WTC11 (cell line): ENCODE measurements at regions not wholly inside any gene's neighbourhood (a gene's known extent, or its start where the extent isn't known, plus 50 kb on each side); places are given as distances from the start of the nearest gene placed in this dataset.

Source experiments
- ATAC-seq: fragments of 200-7000 bp; cut with Tn5 transposase; 2 replicates; pipeline ENCODE4 v1.10.0; 2021; ENCODE audit warnings: mild to moderate bottlenecking, moderate library complexity
- CTCF ChIA-PET: fragments of 300-600 bp; sonication (Branson Sonifier 250); formaldehyde crosslinking; loops from one replicate; lab custom pipeline; 2021; ENCODE audit warnings: antibody characterized with exemption; lab: Charles Lee
- POLR2A ChIA-PET: fragments of 350-600 bp; sonication (Branson Sonifier 250); formaldehyde crosslinking; loops from one replicate; lab custom pipeline; 2021; ENCODE audit warnings: antibody characterized with exemption; lab: Charles Lee
- DNase-seq: peaks from one replicate; pipeline ENCODE4 v3.0.0; 2021; ENCODE audit warnings: low spot score
- H3K27ac Mint-ChIP-seq: 2 replicates; pipeline ENCODE4 v1.8.0; 2021; ENCODE audit warnings: mixed read lengths
- H3K27me3 Mint-ChIP-seq: 2 replicates; pipeline ENCODE4 v1.8.0; 2021; ENCODE audit warnings: low read depth, mild to moderate bottlenecking, moderate library complexity, mixed read lengths
- H3K36me3 Mint-ChIP-seq: 2 replicates; pipeline ENCODE4 v1.8.0; 2021; ENCODE audit warnings: mixed read lengths
- H3K4me1 Mint-ChIP-seq: 2 replicates; pipeline ENCODE4 v1.8.0; 2022; ENCODE audit warnings: mixed read lengths
- H3K4me3 Mint-ChIP-seq: 2 replicates; pipeline ENCODE4 v1.8.0; 2021; ENCODE audit warnings: mild to moderate bottlenecking, moderate library complexity, mixed read lengths
- H3K9me3 Mint-ChIP-seq: 2 replicates; pipeline ENCODE4 v1.8.0; 2021; ENCODE audit warnings: mixed read lengths
- ELF4 ChIP-seq: sonication (generic); formaldehyde crosslinking; IDR thresholded peaks from 2 replicates; pipeline ENCODE4 v1.8.1; 2022; ENCODE audit warnings: low read depth, mild to moderate bottlenecking, moderate library complexity, missing genetic modification reagents
- ETV6 ChIP-seq: sonication (generic); formaldehyde crosslinking; IDR thresholded peaks from 2 replicates; pipeline ENCODE4 v1.8.1; 2022; ENCODE audit warnings: mild to moderate bottlenecking, missing genetic modification reagents
- FOXJ3 ChIP-seq: sonication (generic); formaldehyde crosslinking; IDR thresholded peaks from 2 replicates; pipeline ENCODE4 v1.9.0; 2021; ENCODE audit warnings: missing genetic modification reagents, mild to moderate bottlenecking, borderline replicate concordance
- GRHL2 ChIP-seq: fragments of 250-450 bp; sonication (Bioruptor Pico); IDR thresholded peaks from 2 replicates; pipeline ENCODE4 v1.8.0; 2022; ENCODE audit warnings: mild to moderate bottlenecking, moderate library complexity; ENCODE audit not compliant: insufficient replicate concordance, severe bottlenecking
- GTF2I ChIP-seq: fragments of 250-450 bp; sonication (Bioruptor Pico); conservative IDR thresholded peaks from 2 replicates; pipeline ENCODE4 v1.4.0; 2021; ENCODE audit warnings: mild to moderate bottlenecking
- HMGA2 ChIP-seq: fragments of 250-450 bp; sonication (Bioruptor Pico); IDR thresholded peaks from 2 replicates; pipeline ENCODE4 v1.4.0; 2021; ENCODE audit warnings: mild to moderate bottlenecking, moderate library complexity
- JAZF1 ChIP-seq: fragments of 250-450 bp; sonication (Bioruptor Pico); IDR thresholded peaks from 2 replicates; pipeline ENCODE4 v1.9.0; 2021; ENCODE audit warnings: moderate library complexity, mild to moderate bottlenecking, inconsistent platforms
- JUN ChIP-seq: sonication (generic); formaldehyde crosslinking; IDR thresholded peaks from 2 replicates; pipeline ENCODE4 v1.8.0; 2023; ENCODE audit warnings: mild to moderate bottlenecking, missing genetic modification reagents
- NFE2L1 ChIP-seq: sonication (generic); formaldehyde crosslinking; IDR thresholded peaks from 2 replicates; pipeline ENCODE4 v1.8.1; 2023; ENCODE audit warnings: missing genetic modification reagents
- RELA ChIP-seq: sonication (generic); formaldehyde crosslinking; IDR thresholded peaks from 2 replicates; pipeline ENCODE4 v1.8.1; 2022; ENCODE audit warnings: missing genetic modification reagents, mild to moderate bottlenecking, borderline replicate concordance
- SMAD4 ChIP-seq: sonication (generic); formaldehyde crosslinking; IDR thresholded peaks from 2 replicates; pipeline ENCODE4 v1.8.0; 2022; ENCODE audit warnings: mild to moderate bottlenecking, missing genetic modification reagents
- SP1 ChIP-seq: sonication (generic); formaldehyde crosslinking; conservative IDR thresholded peaks from 2 replicates; pipeline ENCODE4 v1.8.1; 2022; ENCODE audit warnings: missing genetic modification reagents
- TCF7 ChIP-seq: sonication (generic); formaldehyde crosslinking; IDR thresholded peaks from 2 replicates; pipeline ENCODE4 v1.8.0; 2022; ENCODE audit warnings: mild to moderate bottlenecking, low read depth, missing genetic modification reagents, moderate library complexity
- TEAD4 ChIP-seq: sonication (generic); formaldehyde crosslinking; IDR thresholded peaks from 2 replicates; pipeline ENCODE4 v1.8.0; 2022; ENCODE audit warnings: mild to moderate bottlenecking, missing genetic modification reagents
- ZNF263 ChIP-seq: sonication (generic); formaldehyde crosslinking; IDR thresholded peaks from 2 replicates; pipeline ENCODE4 v1.8.1; 2022; ENCODE audit warnings: low read depth, mild to moderate bottlenecking, moderate library complexity, missing genetic modification reagents
- TF ChIP-seq, protein P1 (sequence below): sonication (generic); formaldehyde crosslinking; IDR thresholded peaks from 2 replicates; pipeline ENCODE4 v1.8.0; 2022; ENCODE audit warnings: mild to moderate bottlenecking, missing genetic modification reagents
- TF ChIP-seq, protein P2 (sequence below): sonication (generic); formaldehyde crosslinking; IDR thresholded peaks from 2 replicates; pipeline ENCODE4 v1.8.1; 2023; ENCODE audit warnings: mild to moderate bottlenecking, missing genetic modification reagents, moderate library complexity
- TF ChIP-seq, protein P3 (sequence below): fragments of 250-450 bp; sonication (Bioruptor Pico); IDR thresholded peaks from 2 replicates; pipeline ENCODE4 v1.9.0; 2021; ENCODE audit warnings: mild to moderate bottlenecking
- TF ChIP-seq, protein P4 (sequence below): fragments of 250-450 bp; sonication (Bioruptor Pico); IDR thresholded peaks from 2 replicates; pipeline ENCODE4 v1.9.0; 2021; ENCODE audit warnings: mild to moderate bottlenecking
- TF ChIP-seq, protein P5 (sequence below): sonication (generic); formaldehyde crosslinking; IDR thresholded peaks from 2 replicates; pipeline ENCODE4 v1.8.1; 2022; ENCODE audit warnings: mild to moderate bottlenecking, missing genetic modification reagents, moderate library complexity, borderline replicate concordance
- TF ChIP-seq, protein P6 (sequence below): sonication (generic); formaldehyde crosslinking; IDR thresholded peaks from 2 replicates; pipeline ENCODE4 v1.8.1; 2022; ENCODE audit warnings: mild to moderate bottlenecking, moderate library complexity, missing genetic modification reagents
- TF ChIP-seq, protein P7 (sequence below): sonication (generic); formaldehyde crosslinking; IDR thresholded peaks from 2 replicates; pipeline ENCODE4 v1.8.1; 2023; ENCODE audit warnings: mild to moderate bottlenecking, missing genetic modification reagents, borderline replicate concordance
- TF ChIP-seq, protein P8 (sequence below): fragments of 250-450 bp; sonication (Bioruptor Pico); IDR thresholded peaks from 2 replicates; pipeline ENCODE4 v1.9.0; 2021; ENCODE audit warnings: moderate library complexity, mild to moderate bottlenecking, inconsistent platforms, borderline replicate concordance

DNA sequence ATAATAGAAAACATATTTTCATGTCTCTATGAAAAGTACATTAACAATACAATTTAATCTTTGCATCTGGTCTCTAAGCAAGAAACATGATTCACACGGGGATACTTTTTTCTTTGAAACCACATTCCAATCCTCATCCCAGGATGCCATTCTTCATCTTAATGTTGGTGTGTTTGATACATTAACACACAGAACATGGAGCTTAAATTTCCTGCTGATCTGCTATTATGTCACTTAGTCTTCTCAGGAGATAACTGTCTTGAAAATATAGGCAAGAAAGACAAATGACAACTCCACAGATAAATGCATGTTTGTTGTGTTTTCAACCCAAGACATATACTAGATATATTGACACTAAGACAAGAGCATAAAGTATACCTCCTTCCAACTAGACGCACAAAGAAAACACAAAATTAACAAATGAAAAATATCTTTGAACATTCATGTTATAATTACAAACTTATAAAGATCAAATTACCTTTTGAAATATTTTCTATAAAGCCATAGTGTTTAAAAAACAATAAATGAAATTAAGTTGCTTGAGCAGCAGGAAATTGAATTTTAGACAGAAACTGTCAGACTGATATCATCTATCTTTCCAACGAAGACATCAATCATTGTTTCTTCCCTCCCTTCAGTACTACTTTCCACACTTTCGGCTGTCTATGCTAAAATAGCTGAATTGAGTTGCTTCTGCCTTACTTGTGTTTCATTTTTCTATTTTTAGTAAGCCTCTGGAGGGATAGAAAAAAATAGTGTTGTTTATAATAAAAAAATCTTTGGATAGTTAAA is 1676.7 kb upstream of the CDH9 start:
- H3K36me3 Mint-ChIP-seq, result no peaks in the 10 kb centered on the region
- H3K4me1 Mint-ChIP-seq, result no peaks in the 10 kb centered on the region
- no peak for TF ChIP-seq SP1 (CRISPR knock-in tag)
- TF ChIP-seq RELA (CRISPR knock-in tag), result no peak
- TF ChIP-seq, protein P1, sequence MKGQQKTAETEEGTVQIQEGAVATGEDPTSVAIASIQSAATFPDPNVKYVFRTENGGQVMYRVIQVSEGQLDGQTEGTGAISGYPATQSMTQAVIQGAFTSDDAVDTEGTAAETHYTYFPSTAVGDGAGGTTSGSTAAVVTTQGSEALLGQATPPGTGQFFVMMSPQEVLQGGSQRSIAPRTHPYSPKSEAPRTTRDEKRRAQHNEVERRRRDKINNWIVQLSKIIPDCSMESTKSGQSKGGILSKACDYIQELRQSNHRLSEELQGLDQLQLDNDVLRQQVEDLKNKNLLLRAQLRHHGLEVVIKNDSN (CRISPR knock-in tag), result no peak
- TF ChIP-seq ELF4 (CRISPR knock-in tag), result no peak
- TF ChIP-seq TEAD4 (CRISPR knock-in tag), result no peak
- TF ChIP-seq, protein P2, sequence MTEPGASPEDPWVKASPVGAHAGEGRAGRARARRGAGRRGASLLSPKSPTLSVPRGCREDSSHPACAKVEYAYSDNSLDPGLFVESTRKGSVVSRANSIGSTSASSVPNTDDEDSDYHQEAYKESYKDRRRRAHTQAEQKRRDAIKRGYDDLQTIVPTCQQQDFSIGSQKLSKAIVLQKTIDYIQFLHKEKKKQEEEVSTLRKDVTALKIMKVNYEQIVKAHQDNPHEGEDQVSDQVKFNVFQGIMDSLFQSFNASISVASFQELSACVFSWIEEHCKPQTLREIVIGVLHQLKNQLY (CRISPR knock-in tag), result no peak
- TF ChIP-seq JUN, result no peak
- TF ChIP-seq GRHL2 (CRISPR knock-in tag), result no peak
- TF ChIP-seq HMGA2 (CRISPR knock-in tag), result no peak
- TF ChIP-seq, protein P3, sequence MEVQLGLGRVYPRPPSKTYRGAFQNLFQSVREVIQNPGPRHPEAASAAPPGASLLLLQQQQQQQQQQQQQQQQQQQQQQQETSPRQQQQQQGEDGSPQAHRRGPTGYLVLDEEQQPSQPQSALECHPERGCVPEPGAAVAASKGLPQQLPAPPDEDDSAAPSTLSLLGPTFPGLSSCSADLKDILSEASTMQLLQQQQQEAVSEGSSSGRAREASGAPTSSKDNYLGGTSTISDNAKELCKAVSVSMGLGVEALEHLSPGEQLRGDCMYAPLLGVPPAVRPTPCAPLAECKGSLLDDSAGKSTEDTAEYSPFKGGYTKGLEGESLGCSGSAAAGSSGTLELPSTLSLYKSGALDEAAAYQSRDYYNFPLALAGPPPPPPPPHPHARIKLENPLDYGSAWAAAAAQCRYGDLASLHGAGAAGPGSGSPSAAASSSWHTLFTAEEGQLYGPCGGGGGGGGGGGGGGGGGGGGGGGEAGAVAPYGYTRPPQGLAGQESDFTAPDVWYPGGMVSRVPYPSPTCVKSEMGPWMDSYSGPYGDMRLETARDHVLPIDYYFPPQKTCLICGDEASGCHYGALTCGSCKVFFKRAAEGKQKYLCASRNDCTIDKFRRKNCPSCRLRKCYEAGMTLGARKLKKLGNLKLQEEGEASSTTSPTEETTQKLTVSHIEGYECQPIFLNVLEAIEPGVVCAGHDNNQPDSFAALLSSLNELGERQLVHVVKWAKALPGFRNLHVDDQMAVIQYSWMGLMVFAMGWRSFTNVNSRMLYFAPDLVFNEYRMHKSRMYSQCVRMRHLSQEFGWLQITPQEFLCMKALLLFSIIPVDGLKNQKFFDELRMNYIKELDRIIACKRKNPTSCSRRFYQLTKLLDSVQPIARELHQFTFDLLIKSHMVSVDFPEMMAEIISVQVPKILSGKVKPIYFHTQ (CRISPR knock-in tag), result no peak
- TF ChIP-seq, protein P4, sequence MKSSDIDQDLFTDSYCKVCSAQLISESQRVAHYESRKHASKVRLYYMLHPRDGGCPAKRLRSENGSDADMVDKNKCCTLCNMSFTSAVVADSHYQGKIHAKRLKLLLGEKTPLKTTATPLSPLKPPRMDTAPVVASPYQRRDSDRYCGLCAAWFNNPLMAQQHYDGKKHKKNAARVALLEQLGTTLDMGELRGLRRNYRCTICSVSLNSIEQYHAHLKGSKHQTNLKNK, result no peak
- TF ChIP-seq, protein P5, sequence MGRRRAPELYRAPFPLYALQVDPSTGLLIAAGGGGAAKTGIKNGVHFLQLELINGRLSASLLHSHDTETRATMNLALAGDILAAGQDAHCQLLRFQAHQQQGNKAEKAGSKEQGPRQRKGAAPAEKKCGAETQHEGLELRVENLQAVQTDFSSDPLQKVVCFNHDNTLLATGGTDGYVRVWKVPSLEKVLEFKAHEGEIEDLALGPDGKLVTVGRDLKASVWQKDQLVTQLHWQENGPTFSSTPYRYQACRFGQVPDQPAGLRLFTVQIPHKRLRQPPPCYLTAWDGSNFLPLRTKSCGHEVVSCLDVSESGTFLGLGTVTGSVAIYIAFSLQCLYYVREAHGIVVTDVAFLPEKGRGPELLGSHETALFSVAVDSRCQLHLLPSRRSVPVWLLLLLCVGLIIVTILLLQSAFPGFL (CRISPR knock-in tag), result no peak
- no peak for TF ChIP-seq SMAD4 (CRISPR knock-in tag)
- no peak for TF ChIP-seq JAZF1 (CRISPR knock-in tag)

DNA sequence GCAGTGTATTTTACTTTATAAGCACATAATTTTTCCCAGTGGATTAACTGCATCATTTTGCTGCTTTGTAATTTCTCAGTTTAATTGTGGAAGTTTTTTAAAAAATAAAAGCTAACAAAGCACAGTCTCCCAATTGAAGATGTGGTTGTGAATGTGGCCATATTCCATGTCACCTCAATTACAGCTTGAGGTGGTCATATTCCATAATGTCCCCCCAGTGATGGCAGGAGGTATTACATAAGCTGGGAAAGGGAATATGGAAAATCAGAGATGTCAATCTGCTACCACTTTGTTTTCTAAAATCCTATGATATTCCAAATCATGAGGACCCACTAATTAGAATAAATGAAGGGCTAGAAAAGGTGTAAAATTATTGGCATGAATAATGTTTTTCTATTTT is 1672.0 kb upstream of the CDH9 start:
- POLR2A ChIA-PET, result interaction anchor here (0.7 kb wide), 1 partner anchor 13 kb away, joined by 3 read pairs; no protein-coding TSS in a partner anchor
- no peak for DNase-seq
- TF ChIP-seq GTF2I (CRISPR knock-in tag), result no peak
- TF ChIP-seq ZNF263, result no peak
- no peak for TF ChIP-seq ETV6
- TF ChIP-seq, protein P6, sequence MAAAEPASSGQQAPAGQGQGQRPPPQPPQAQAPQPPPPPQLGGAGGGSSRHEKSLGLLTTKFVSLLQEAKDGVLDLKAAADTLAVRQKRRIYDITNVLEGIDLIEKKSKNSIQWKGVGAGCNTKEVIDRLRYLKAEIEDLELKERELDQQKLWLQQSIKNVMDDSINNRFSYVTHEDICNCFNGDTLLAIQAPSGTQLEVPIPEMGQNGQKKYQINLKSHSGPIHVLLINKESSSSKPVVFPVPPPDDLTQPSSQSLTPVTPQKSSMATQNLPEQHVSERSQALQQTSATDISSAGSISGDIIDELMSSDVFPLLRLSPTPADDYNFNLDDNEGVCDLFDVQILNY (CRISPR knock-in tag), result no peak
- TF ChIP-seq, protein P7, sequence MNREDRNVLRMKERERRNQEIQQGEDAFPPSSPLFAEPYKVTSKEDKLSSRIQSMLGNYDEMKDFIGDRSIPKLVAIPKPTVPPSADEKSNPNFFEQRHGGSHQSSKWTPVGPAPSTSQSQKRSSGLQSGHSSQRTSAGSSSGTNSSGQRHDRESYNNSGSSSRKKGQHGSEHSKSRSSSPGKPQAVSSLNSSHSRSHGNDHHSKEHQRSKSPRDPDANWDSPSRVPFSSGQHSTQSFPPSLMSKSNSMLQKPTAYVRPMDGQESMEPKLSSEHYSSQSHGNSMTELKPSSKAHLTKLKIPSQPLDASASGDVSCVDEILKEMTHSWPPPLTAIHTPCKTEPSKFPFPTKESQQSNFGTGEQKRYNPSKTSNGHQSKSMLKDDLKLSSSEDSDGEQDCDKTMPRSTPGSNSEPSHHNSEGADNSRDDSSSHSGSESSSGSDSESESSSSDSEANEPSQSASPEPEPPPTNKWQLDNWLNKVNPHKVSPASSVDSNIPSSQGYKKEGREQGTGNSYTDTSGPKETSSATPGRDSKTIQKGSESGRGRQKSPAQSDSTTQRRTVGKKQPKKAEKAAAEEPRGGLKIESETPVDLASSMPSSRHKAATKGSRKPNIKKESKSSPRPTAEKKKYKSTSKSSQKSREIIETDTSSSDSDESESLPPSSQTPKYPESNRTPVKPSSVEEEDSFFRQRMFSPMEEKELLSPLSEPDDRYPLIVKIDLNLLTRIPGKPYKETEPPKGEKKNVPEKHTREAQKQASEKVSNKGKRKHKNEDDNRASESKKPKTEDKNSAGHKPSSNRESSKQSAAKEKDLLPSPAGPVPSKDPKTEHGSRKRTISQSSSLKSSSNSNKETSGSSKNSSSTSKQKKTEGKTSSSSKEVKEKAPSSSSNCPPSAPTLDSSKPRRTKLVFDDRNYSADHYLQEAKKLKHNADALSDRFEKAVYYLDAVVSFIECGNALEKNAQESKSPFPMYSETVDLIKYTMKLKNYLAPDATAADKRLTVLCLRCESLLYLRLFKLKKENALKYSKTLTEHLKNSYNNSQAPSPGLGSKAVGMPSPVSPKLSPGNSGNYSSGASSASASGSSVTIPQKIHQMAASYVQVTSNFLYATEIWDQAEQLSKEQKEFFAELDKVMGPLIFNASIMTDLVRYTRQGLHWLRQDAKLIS, result no peak
- TF ChIP-seq FOXJ3, result no peak
- TF ChIP-seq, protein P8, sequence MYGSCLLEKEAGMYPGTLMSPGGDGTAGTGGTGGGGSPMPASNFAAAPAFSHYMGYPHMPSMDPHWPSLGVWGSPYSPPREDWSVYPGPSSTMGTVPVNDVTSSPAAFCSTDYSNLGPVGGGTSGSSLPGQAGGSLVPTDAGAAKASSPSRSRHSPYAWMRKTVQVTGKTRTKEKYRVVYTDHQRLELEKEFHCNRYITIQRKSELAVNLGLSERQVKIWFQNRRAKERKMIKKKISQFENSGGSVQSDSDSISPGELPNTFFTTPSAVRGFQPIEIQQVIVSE (CRISPR knock-in tag), result no peak
- no peak for TF ChIP-seq TCF7
- TF ChIP-seq HMGA2 (CRISPR knock-in tag), result no peak
- no peak for TF ChIP-seq NFE2L1 (CRISPR knock-in tag)

More for the DNA sequence above, 1676.7 kb upstream of the CDH9 start:
- ATAC-seq, result no peak
- POLR2A ChIA-PET, result no interaction called here
- CTCF ChIA-PET, result no interaction called here
- Mint-ChIP-seq H3K27ac (no peak overlapping the region), H3K4me3 (no peak overlapping the region), H3K27me3 (no peaks in the 10 kb centered on the region), H3K9me3 (peaks cover 14% of the 10 kb centered on the region)
- DNase-seq, result no peak

More for the DNA sequence above, 1672.0 kb upstream of the CDH9 start:
- CTCF ChIA-PET, result interaction anchor here (0.8 to 1.6 kb wide), 5 partner anchors 12 to 365 kb away, joined by 3 to 4 read pairs (median 3); no protein-coding TSS in a partner anchor
- H3K4me1 Mint-ChIP-seq, result no peaks in the 10 kb centered on the region
- no peak overlapping the region for H3K27ac Mint-ChIP-seq
- no peak for ATAC-seq
- H3K36me3 Mint-ChIP-seq, result no peaks in the 10 kb centered on the region
- H3K4me3 Mint-ChIP-seq, result no peak overlapping the region
- H3K9me3 Mint-ChIP-seq, result peaks cover 15% of the 10 kb centered on the region
- no peaks in the 10 kb centered on the region for H3K27me3 Mint-ChIP-seq
